Naive thymus-derived CD8-positive, alpha-beta T cell (primary cell): ENCODE measurements at regions not wholly inside any gene's neighbourhood (a gene's known extent, or its start where the extent isn't known, plus 50 kb on each side); places are given as distances from the start of the nearest gene placed in this dataset.

Experiments used
- ATAC-seq, 2 donors: fragments of 150-1000 bp; cut with Tn5 transposase in 1 of 2; sonication (Bioruptor Pico), chemical (Tn5 transposase) in 1 of 2; 1 replicate in 1 of 2; 2 replicates in 1 of 2; pipeline ENCODE4 v1.10.0; 2021; ENCODE audit warnings: mild to moderate bottlenecking in 2 of 2, moderate library complexity in 2 of 2
- POLR2A ChIA-PET: fragments of 350-600 bp; sonication (Branson Sonifier 250); formaldehyde crosslinking; loops from one replicate; lab custom pipeline; 2021; ENCODE audit warnings: antibody characterized with exemption; lab: Charles Lee
- DNase-seq, 10 donors: peaks; one replicate each; pipeline versions ENCODE4 v3.0.0 to v3.0.0-alpha.2; 2020 to 2022
- H3K27ac Mint-ChIP-seq, 10 donors: one replicate each; pipeline ENCODE4 v1.8.0; 2020 to 2022; ENCODE audit warnings: mild to moderate bottlenecking in 10 of 10, mixed read lengths in 10 of 10, moderate library complexity in 4 of 10, inconsistent platforms in 1 of 10
- H3K27me3 Mint-ChIP-seq, 5 donors: one replicate each; pipeline ENCODE4 v1.8.0; 2021 to 2022; ENCODE audit warnings: mixed read lengths in 5 of 5
- H3K36me3 Mint-ChIP-seq, 3 donors: one replicate each; pipeline ENCODE4 v1.8.0; 2020 to 2022; ENCODE audit warnings: mixed read lengths in 3 of 3, mild to moderate bottlenecking in 2 of 3, inconsistent platforms in 1 of 3
- H3K4me1 Mint-ChIP-seq, 4 donors: one replicate each; pipeline ENCODE4 v1.8.0; 2021 to 2022; ENCODE audit warnings: mixed read lengths in 4 of 4
- H3K4me3 Mint-ChIP-seq, 10 donors: one replicate each; pipeline ENCODE4 v1.8.0; 2020 to 2022; ENCODE audit warnings: mild to moderate bottlenecking in 10 of 10, mixed read lengths in 10 of 10, moderate library complexity in 6 of 10, inconsistent platforms in 1 of 10
- H3K9me3 Mint-ChIP-seq, 9 donors: one replicate each; pipeline ENCODE4 v1.8.0; 2020 to 2022; ENCODE audit warnings: mixed read lengths in 9 of 9, mild to moderate bottlenecking in 3 of 9, inconsistent platforms in 1 of 9, moderate library complexity in 1 of 9

- Mint-ChIP-seq H3K27me3 (peaks cover 10 to 33% (median 16%) of the 10 kb centered on the region in 5 donors), H3K4me1 (peaks cover 0 to 3% (median 1%) of the 10 kb centered on the region in 4 donors), H3K4me3 (no peak overlapping the region), H3K36me3 (no peaks in the 10 kb centered on the region), H3K27ac (no peak overlapping the region), H3K9me3 (no peaks in the 10 kb centered on the region)
- POLR2A ChIA-PET = no interaction called here
- DNase-seq = no peak
- no peak for ATAC-seq
Observed at GRCh38 chr5:154573011-154573410, 95.0 kb upstream of the HAND1 start.

DNA sequence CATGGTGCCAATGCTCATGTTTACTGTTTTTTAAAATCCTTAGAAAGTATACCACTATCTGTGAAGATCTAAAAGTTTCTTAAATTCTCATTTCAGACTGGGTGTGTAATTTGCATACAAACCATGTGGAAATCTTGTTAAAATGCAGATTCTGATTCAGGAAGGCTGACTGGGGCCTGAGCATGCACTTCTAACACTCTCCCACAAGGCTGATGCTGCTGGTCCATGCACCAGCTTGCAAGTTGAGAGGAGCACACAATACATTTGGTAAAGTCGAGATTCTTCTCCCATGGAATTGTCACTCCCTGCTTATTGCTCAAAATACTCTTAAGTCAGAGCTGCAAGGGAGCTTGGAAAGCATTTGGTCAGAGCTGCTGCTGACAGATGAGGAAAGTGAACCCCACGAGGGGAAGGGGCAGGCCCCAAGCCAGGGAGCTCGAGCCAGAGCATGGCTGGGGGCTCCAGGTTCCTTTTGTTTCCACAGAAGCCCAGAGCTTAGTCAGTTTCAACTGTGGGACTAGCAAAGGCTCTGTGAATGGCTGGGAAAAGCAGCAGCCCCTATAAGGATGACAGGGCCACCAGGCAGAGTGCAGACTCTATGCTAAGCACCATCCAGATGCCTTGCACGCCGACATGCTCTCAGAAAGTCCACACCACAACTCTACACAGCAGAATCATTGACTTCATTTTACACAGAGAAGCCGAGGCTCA lies 93.5 kb upstream of the HAND1 start:
- Mint-ChIP-seq H3K36me3 (no peaks in the 10 kb centered on the region), H3K27me3 (peaks cover 6 to 43% (median 14%) of the 10 kb centered on the region in 5 donors), H3K4me1 (peaks cover 0 to 3% (median 1%) of the 10 kb centered on the region in 4 donors), H3K27ac (no peak overlapping the region), H3K9me3 (no peaks in the 10 kb centered on the region), H3K4me3 (no peak overlapping the region)
- POLR2A ChIA-PET = no interaction called here
- DNase-seq = no peak
- ATAC-seq = no peak

GRCh38 chr5:154570572-154571324 lies 92.7 kb upstream of the HAND1 start:
- Mint-ChIP-seq H3K9me3 (no peaks in the 10 kb centered on the region), H3K4me3 (no peak overlapping the region), H3K27me3 (peaks cover 7 to 43% (median 11%) of the 10 kb centered on the region in 5 donors), H3K36me3 (no peaks in the 10 kb centered on the region), H3K4me1 (no peaks in the 10 kb centered on the region), H3K27ac (peak overlapping the region in 1 of 10 donors; percentile 40)
- DNase-seq (no peak), ATAC-seq (no peak)
- POLR2A ChIA-PET = no interaction called here

- no peak for DNase-seq
- Mint-ChIP-seq H3K27ac (peak overlapping the region in 1 of 10 donors; percentile 34), H3K4me1 (no peaks in the 10 kb centered on the region), H3K9me3 (peaks cover 0 to 2% (median 0%) of the 10 kb centered on the region in 9 donors), H3K27me3 (peaks cover 8 to 41% (median 14%) of the 10 kb centered on the region in 5 donors), H3K4me3 (no peak overlapping the region), H3K36me3 (no peaks in the 10 kb centered on the region)
- POLR2A ChIA-PET = no interaction called here
- ATAC-seq = no peak
Observed at GRCh38 chr5:154568589-154568988, 90.6 kb upstream of the HAND1 start.

- POLR2A ChIA-PET = no interaction called here
- Mint-ChIP-seq H3K9me3 (peaks cover 0 to 2% (median 0%) of the 10 kb centered on the region in 9 donors), H3K36me3 (no peaks in the 10 kb centered on the region), H3K27ac (no peak overlapping the region), H3K4me3 (no peak overlapping the region), H3K4me1 (no peaks in the 10 kb centered on the region), H3K27me3 (peaks cover 11 to 44% (median 18%) of the 10 kb centered on the region in 5 donors)
- ATAC-seq = no peak
- no peak for DNase-seq
Observed at GRCh38 chr5:154567155-154567554, 89.1 kb upstream of the HAND1 start.

DNA sequence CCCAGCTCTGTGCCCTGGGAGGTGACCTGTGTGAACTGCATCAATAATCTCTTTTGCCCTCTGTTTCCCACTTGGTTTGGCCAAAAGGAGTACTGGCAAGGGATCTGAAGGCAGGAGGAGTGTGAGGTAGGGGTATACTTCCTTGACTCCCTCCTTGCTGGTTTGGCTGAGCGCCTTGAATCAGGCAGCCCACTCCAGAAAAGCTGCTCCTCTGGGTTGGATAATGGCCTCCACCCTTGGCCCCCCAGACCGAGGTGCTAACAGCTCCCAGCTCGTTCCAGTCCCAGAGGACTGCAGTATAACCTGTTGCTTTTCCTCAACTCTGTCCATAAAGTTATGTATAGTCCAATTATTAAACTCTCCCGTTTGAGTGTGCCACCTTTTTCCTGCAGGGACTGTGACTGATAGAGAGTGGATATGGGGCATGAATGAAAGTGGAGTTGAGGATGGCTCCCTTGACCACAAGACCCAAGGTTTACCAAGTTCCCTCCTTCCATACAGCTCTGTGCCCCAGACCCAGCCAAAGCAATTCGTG lies 88.2 kb upstream of the HAND1 start:
- Mint-ChIP-seq H3K36me3 (no peaks in the 10 kb centered on the region), H3K27ac (no peak overlapping the region), H3K9me3 (peaks cover 0 to 2% (median 0%) of the 10 kb centered on the region in 9 donors), H3K4me1 (no peaks in the 10 kb centered on the region), H3K4me3 (no peak overlapping the region), H3K27me3 (peaks cover 11 to 44% (median 19%) of the 10 kb centered on the region in 5 donors)
- DNase-seq (no peak), ATAC-seq (no peak)
- POLR2A ChIA-PET = no interaction called here

DNA sequence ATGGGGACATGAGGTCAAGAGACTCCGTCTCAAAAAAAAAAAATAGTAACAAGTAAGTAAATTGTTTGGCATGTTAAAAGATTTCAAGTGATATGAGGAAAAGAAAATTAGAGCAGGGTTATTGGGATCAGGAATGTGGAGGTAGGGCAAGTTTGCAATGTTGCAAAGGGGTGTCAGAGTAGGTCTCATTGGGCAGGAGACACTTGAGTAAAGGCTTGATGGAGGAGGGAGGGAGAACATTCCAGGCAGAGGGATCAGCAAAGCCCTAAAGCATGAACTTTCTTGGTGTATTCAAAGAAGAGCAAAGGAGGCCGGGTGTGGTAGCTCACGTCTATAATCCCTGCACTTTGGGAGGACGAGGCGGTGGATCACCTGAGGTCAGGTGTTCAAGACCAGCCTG lies 87.1 kb upstream of the HAND1 start:
- no peak overlapping the region for H3K4me3 Mint-ChIP-seq
- no peak overlapping the region for H3K27ac Mint-ChIP-seq
- no peaks in the 10 kb centered on the region for H3K4me1 Mint-ChIP-seq
- ATAC-seq = no peak
- no peaks in the 10 kb centered on the region for H3K36me3 Mint-ChIP-seq
- DNase-seq = no peak
- H3K9me3 Mint-ChIP-seq = peaks cover 0 to 2% (median 0%) of the 10 kb centered on the region in 9 donors
- H3K27me3 Mint-ChIP-seq = peaks cover 11 to 48% (median 20%) of the 10 kb centered on the region in 5 donors
- POLR2A ChIA-PET = no interaction called here

GRCh38 chr5:154562244-154562880 lies 84.3 kb upstream of the HAND1 start:
- H3K36me3 Mint-ChIP-seq = no peaks in the 10 kb centered on the region
- POLR2A ChIA-PET = interaction anchor here (0.7 kb wide), 1 partner anchor 7 kb away, joined by 4 read pairs; no protein-coding TSS in a partner anchor
- DNase-seq (no peak), ATAC-seq (no peak)
- no peak overlapping the region for H3K4me3 Mint-ChIP-seq
- peaks cover 12 to 62% (median 28%) of the 10 kb centered on the region in 5 donors for H3K27me3 Mint-ChIP-seq
- H3K9me3 Mint-ChIP-seq = peaks cover 0 to 2% (median 0%) of the 10 kb centered on the region in 9 donors
- no peaks in the 10 kb centered on the region for H3K4me1 Mint-ChIP-seq
- H3K27ac Mint-ChIP-seq = no peak overlapping the region

DNA sequence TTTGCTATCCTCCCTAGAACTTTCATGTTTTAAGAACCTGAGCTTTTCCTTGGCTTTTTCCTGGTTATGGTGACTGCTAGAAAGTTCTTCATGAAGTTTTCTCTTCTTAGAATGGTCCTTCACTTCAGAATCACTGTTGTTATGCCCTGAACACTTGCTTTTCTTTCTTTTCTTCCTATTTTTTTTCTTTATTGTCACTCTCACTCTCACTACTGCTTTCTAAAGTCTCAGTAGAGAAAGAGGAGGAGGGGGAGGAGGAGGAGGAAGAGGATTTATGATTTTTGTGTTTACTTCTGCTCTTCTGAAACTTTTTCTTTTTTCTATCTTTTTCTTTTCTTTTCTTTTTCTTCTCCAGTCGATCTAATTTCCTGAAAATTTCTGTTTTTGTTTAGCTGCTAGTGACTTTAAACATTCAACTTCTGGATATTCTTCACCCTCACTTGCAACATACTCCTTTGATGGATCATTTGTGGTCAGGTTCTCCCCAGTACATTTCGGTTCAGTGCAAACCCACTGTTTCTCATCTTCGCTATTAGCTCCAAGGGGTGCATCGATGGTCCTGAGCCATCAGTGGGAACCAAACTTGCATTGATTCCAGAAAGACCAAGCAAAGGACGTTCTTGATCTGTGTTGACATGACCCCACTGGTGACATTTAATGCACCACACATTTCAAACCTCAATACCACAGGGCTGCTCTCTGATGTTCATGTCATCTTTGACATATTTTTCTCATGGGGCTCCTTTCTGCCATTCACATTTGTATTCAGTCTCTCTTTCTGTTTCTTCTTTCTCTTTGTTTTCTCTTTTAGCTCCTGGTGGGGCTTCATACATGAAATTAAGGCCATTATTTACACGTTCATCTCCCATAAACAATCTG lies 81.6 kb upstream of the HAND1 start:
- H3K4me1 Mint-ChIP-seq = no peaks in the 10 kb centered on the region
- POLR2A ChIA-PET = no interaction called here

DNA sequence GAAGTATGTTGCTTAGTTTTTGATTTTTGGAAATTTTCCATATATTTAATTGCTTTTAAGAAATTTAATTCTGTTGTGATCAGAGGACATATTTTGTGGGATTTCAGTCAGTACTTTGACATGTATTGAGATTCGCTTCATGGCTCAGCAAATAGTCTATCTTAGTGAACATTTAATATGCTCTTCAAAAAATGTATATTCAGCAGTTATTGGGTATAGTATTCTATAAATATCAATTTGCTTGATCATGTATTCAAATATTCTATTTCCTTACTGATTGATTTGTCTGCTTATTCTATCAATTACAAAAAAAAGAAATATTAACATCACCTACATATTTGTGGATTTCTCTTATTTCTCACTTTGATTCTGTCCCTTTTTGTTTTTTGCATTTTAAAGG lies 79.5 kb upstream of the HAND1 start:
- DNase-seq = no peak
- no peak for ATAC-seq
- Mint-ChIP-seq H3K9me3 (peaks cover 7 to 33% (median 12%) of the 10 kb centered on the region in 9 donors), H3K27ac (no peak overlapping the region), H3K27me3 (peaks cover 3 to 22% (median 14%) of the 10 kb centered on the region in 5 donors), H3K36me3 (peaks cover 0 to 10% (median 0%) of the 10 kb centered on the region in 3 donors), H3K4me1 (no peaks in the 10 kb centered on the region), H3K4me3 (no peak overlapping the region)
- POLR2A ChIA-PET = no interaction called here

More for the DNA sequence above, 81.6 kb upstream of the HAND1 start:
- H3K9me3 Mint-ChIP-seq = peaks cover 0 to 16% (median 8%) of the 10 kb centered on the region in 9 donors
- ATAC-seq (no peak), DNase-seq (no peak)
- H3K4me3 Mint-ChIP-seq = no peak overlapping the region
- H3K36me3 Mint-ChIP-seq = no peaks in the 10 kb centered on the region
- peak overlapping the region in 1 of 10 donors; percentile 5 for H3K27ac Mint-ChIP-seq
- peaks cover 6 to 35% (median 21%) of the 10 kb centered on the region in 5 donors for H3K27me3 Mint-ChIP-seq

DNA sequence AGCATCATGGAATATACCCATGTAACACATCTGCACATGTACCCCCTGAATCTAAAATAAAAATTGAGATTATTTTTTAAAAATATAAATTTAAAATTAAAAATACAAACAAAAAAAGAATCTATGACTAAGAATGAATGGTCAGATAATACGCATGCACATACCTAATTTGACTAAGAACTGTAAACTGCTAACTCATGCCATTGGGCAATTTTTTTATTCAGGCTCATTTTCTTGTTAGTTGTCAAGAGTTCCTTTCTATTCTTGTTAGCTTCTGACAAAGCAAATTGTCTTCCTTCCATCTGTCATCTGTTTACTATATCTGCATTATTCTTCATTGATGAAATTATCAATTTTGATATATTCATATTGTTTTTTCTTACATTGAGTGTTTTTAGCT lies 69.5 kb upstream of the HAND1 start:
- POLR2A ChIA-PET = no interaction called here
- Mint-ChIP-seq H3K27me3 (peaks cover 6 to 27% (median 14%) of the 10 kb centered on the region in 5 donors), H3K4me3 (no peak overlapping the region), H3K27ac (no peak overlapping the region), H3K36me3 (no peaks in the 10 kb centered on the region), H3K4me1 (no peaks in the 10 kb centered on the region), H3K9me3 (peaks cover 0 to 8% (median 5%) of the 10 kb centered on the region in 9 donors)
- ATAC-seq (no peak), DNase-seq (no peak)

DNA sequence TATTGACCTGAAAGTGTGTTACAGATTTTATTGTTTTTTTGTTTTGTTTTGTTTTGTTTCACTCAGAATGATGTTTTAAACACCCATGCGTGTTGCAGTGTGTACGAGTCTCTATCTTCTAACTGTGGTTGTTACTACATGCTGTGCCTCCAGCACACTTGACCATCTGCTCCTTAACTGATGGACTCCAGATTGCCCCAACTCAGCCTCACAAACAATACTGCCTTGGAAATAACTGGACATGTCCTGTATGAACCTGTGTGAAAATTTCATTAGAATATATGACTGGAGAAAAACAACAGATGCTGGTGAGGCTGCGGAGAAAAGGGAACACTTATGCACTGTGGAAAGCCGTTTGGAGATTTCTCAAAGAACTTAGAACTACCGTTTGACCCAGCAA lies 68.7 kb upstream of the HAND1 start:
- POLR2A ChIA-PET = no interaction called here
- Mint-ChIP-seq H3K36me3 (no peaks in the 10 kb centered on the region), H3K27me3 (peaks cover 6 to 27% (median 15%) of the 10 kb centered on the region in 5 donors), H3K4me1 (no peaks in the 10 kb centered on the region), H3K4me3 (no peak overlapping the region), H3K9me3 (peaks cover 0 to 7% (median 5%) of the 10 kb centered on the region in 9 donors), H3K27ac (no peak overlapping the region)
- ATAC-seq = no peak
- no peak for DNase-seq
